Activated CD4-positive, alpha-beta T cell treated with anti-CD3 and anti-CD28 coated beads, Interleukin-2, amount 50 U/mL, for 1 hour (primary cell): ENCODE measurements at regions not wholly inside any gene's neighbourhood (a gene's known extent, or its start where the extent isn't known, plus 50 kb on each side); places are given as distances from the start of the nearest gene placed in this dataset.
"Not testable (repeated sequence)": the region's sequence is repeated elsewhere in the genome, so short reads cannot be mapped to it uniquely, and the experiment has no call there.

Experiments
- DNase-seq: peaks from one replicate; pipeline ENCODE4 v3.0.0-alpha.2; 2020

GRCh38 chr14:83153081-83153480 lies 1619.4 kb upstream of the SEL1L start:
- DNase-seq = no peak

- no peak for DNase-seq
Measured at GRCh38 chr14:83162361-83162929, 1628.8 kb upstream of the SEL1L start.

GRCh38 chr14:83163016-83163415 lies 1629.4 kb upstream of the SEL1L start:
- DNase-seq = no peak

- DNase-seq = no peak
Measured at GRCh38 chr14:83164016-83164415, 1630.4 kb upstream of the SEL1L start.

- no peak for DNase-seq
Measured at GRCh38 chr14:83164591-83164990, 1630.9 kb upstream of the SEL1L start.

GRCh38 chr14:83170165-83170564 lies 1636.5 kb upstream of the SEL1L start:
- no peak for DNase-seq

GRCh38 chr14:83171761-83172160 lies 1638.1 kb upstream of the SEL1L start:
- no peak for DNase-seq

GRCh38 chr14:83172363-83172762 lies 1638.7 kb upstream of the SEL1L start:
- DNase-seq = no peak

GRCh38 chr14:83173687-83174086 lies 1640.0 kb upstream of the SEL1L start:
- no peak for DNase-seq

GRCh38 chr14:83184531-83184930 lies 1650.9 kb upstream of the SEL1L start:
- no peak for DNase-seq

GRCh38 chr14:83188311-83188710 lies 1654.7 kb upstream of the SEL1L start:
- not testable (repeated sequence) for DNase-seq

GRCh38 chr14:83196236-83196635 lies 1662.6 kb upstream of the SEL1L start:
- DNase-seq = no peak

- DNase-seq = no peak
Measured at GRCh38 chr14:83197271-83197670, 1663.6 kb upstream of the SEL1L start.

- DNase-seq = no peak
Measured at GRCh38 chr14:83207550-83207949, 1673.9 kb upstream of the SEL1L start.

- DNase-seq = no peak
Measured at GRCh38 chr14:83208341-83208740, 1674.7 kb upstream of the SEL1L start.

- no peak for DNase-seq
Measured at GRCh38 chr14:83217492-83217891, 1683.8 kb upstream of the SEL1L start.

- no peak for DNase-seq
Measured at GRCh38 chr14:83247924-83248639, 1714.4 kb upstream of the SEL1L start.

- no peak for DNase-seq
Measured at GRCh38 chr14:83251402-83251801, 1717.7 kb upstream of the SEL1L start.

GRCh38 chr14:83253870-83254269 lies 1720.2 kb upstream of the SEL1L start:
- DNase-seq = no peak

GRCh38 chr14:83255015-83255726 lies 1721.5 kb upstream of the SEL1L start:
- DNase-seq = no peak

- no peak for DNase-seq
Measured at GRCh38 chr14:83255727-83256090, 1722.1 kb upstream of the SEL1L start.

- DNase-seq = no peak
Measured at GRCh38 chr14:83257466-83258439, 1724.1 kb upstream of the SEL1L start.

GRCh38 chr14:83260751-83261150 lies 1727.1 kb upstream of the SEL1L start:
- DNase-seq = no peak
